Natural killer cell (primary cell): ENCODE measurements at regions not wholly inside any gene's neighbourhood (a gene's known extent, or its start where the extent isn't known, plus 50 kb on each side); places are given as distances from the start of the nearest gene placed in this dataset.

Experiments used
- ATAC-seq, 3 donors: fragments of 150-1000 bp in 2 of 3; fragments of 200-7000 bp in 1 of 3; cut with Tn5 transposase; 1 replicate in 1 of 3; 2 replicates in 2 of 3; pipeline ENCODE4 v1.10.0; 2021; ENCODE audit warnings: mild to moderate bottlenecking in 2 of 3, moderate library complexity in 2 of 3
- DNase-seq, 2 donors: peaks; one replicate each; pipeline versions ENCODE4 v3.0.0 to v3.0.0-alpha.2; 2013 to 2021; ENCODE audit warnings: mixed read lengths in 1 of 2
- H3K27ac ChIP-seq: one replicate; pipeline ENCODE4 v1.5.1; 2013; ENCODE audit warnings: mild to moderate bottlenecking, low read length
- H3K27me3 ChIP-seq: one replicate; pipeline ENCODE4 v1.6.1; 2013; ENCODE audit warnings: low read length; ENCODE audit not compliant: control insufficient read depth, insufficient read depth
- H3K36me3 ChIP-seq: one replicate; pipeline ENCODE4 v1.6.1; 2013; ENCODE audit warnings: low read length; ENCODE audit not compliant: control insufficient read depth, insufficient read depth
- H3K4me1 ChIP-seq: one replicate; pipeline ENCODE4 v1.6.1; 2013; ENCODE audit warnings: low read length; ENCODE audit not compliant: control insufficient read depth, insufficient read depth
- H3K4me3 ChIP-seq: one replicate; pipeline ENCODE4 v1.5.1; 2013; ENCODE audit warnings: low read length
- H3K9me3 ChIP-seq: one replicate; pipeline ENCODE4 v1.6.1; 2013; ENCODE audit warnings: low read length; ENCODE audit not compliant: control insufficient read depth, insufficient read depth
- H3K27ac Mint-ChIP-seq, 2 donors: one replicate each; pipeline ENCODE4 v1.8.0; 2022; ENCODE audit warnings: mild to moderate bottlenecking in 2 of 2, mixed read lengths in 2 of 2, moderate library complexity in 1 of 2
- H3K27me3 Mint-ChIP-seq, 2 donors: one replicate each; pipeline ENCODE4 v1.8.0; 2022; ENCODE audit warnings: low read depth in 2 of 2, mixed read lengths in 2 of 2
- H3K36me3 Mint-ChIP-seq: one replicate; pipeline ENCODE4 v1.8.0; 2022; ENCODE audit warnings: mixed read lengths
- H3K4me1 Mint-ChIP-seq, 2 donors: one replicate each; pipeline ENCODE4 v1.8.0; 2022; ENCODE audit warnings: mixed read lengths in 2 of 2
- H3K4me3 Mint-ChIP-seq: one replicate; pipeline ENCODE4 v1.8.0; 2022; ENCODE audit warnings: mild to moderate bottlenecking, moderate library complexity, mixed read lengths
- H3K9me3 Mint-ChIP-seq, 2 donors: one replicate each; pipeline ENCODE4 v1.8.0; 2022; ENCODE audit warnings: mixed read lengths in 2 of 2
- CTCF ChIP-seq: fragments of 200-600 bp; IDR thresholded peaks from one replicate; pipeline ENCODE4 v1.8.0; 2022; ENCODE audit warnings: antibody characterized with exemption
- WGBS: methylation state at CpG from one replicate; pipeline ENCODE4 v1.1.7; 2013; ENCODE audit warnings: missing lambda C conversion rate; ENCODE audit not compliant: insufficient coverage; 5-methylcytosine and 5-hydroxymethylcytosine counted together
- intact Hi-C: fragments of 100-400 bp; cut with micrococcal nuclease; formaldehyde crosslinking; loops from one replicate; pipeline ENCODE4 v1.14.2; 2022

GRCh38 chr5:154647761-154648145 lies 107.4 kb upstream of the LARP1 start:
- DNase-seq, result no peak
- Mint-ChIP-seq H3K9me3 (peaks cover 0 to 2% of the 10 kb centered on the region in 2 donors), H3K4me3 (peak overlapping the region; percentile 81), H3K27ac (peak overlapping the region in 1 of 2 donors; percentile 73), H3K4me1 (peaks cover 16 to 20% of the 10 kb centered on the region in 2 donors), H3K27me3 (peaks cover 14 to 18% of the 10 kb centered on the region in 2 donors), H3K36me3 (no peaks in the 10 kb centered on the region)
- Histone ChIP-seq H3K4me1 (peaks cover 15% of the 10 kb centered on the region), H3K9me3 (no peaks in the 10 kb centered on the region), H3K36me3 (no peaks in the 10 kb centered on the region), H3K27ac (no peak overlapping the region), H3K4me3 (no peak overlapping the region), H3K27me3 (no peaks in the 10 kb centered on the region)
- TF ChIP-seq CTCF, result no peak
- 12% methylated on average over 5 of the region's 6 CpGs for WGBS
- intact Hi-C loops, result no loop called here
- no peak for ATAC-seq

- H3K4me3 Mint-ChIP-seq, result peak overlapping the region; percentile 81
- intact Hi-C loops, result no loop called here
These were observed 107.9 kb upstream of the LARP1 start for GRCh38 chr5:154647114-154647760.

GRCh38 chr5:154646745-154647113 lies 108.4 kb upstream of the LARP1 start:
- DNase-seq, result no peak
- intact Hi-C loops, result no loop called here
- peak overlapping the region; percentile 81 for H3K4me3 Mint-ChIP-seq
- TF ChIP-seq CTCF, result no peak
- Histone ChIP-seq H3K4me3 (peak overlapping the region; percentile 23), H3K27ac (no peak overlapping the region), H3K9me3 (no peaks in the 10 kb centered on the region), H3K36me3 (no peaks in the 10 kb centered on the region), H3K27me3 (no peaks in the 10 kb centered on the region), H3K4me1 (peaks cover 15% of the 10 kb centered on the region)
- peaks cover 14 to 25% of the 10 kb centered on the region in 2 donors for H3K27me3 Mint-ChIP-seq
- peaks cover 0 to 2% of the 10 kb centered on the region in 2 donors for H3K9me3 Mint-ChIP-seq
- no peaks in the 10 kb centered on the region for H3K36me3 Mint-ChIP-seq
- 16% methylated on average over 24 of the region's 24 CpGs for WGBS
- peaks cover 16 to 20% of the 10 kb centered on the region in 2 donors for H3K4me1 Mint-ChIP-seq
- ATAC-seq, result peak in 1 of 3 donors; percentile 30
- peak overlapping the region in 1 of 2 donors; percentile 73 for H3K27ac Mint-ChIP-seq

More at GRCh38 chr5:154647114-154647760, 107.9 kb upstream of the LARP1 start:
- peaks cover 15% of the 10 kb centered on the region for H3K4me1 ChIP-seq
- H3K9me3 ChIP-seq, result no peaks in the 10 kb centered on the region
- peak; percentile 40 to 72 (median 67) for ATAC-seq
- no peaks in the 10 kb centered on the region for H3K36me3 ChIP-seq
- DNase-seq, result peak in 1 of 2 donors; percentile 48
- Mint-ChIP-seq H3K36me3 (no peaks in the 10 kb centered on the region), H3K4me1 (peaks cover 16 to 20% of the 10 kb centered on the region in 2 donors), H3K27ac (peak overlapping the region in 1 of 2 donors; percentile 73), H3K9me3 (peaks cover 0 to 2% of the 10 kb centered on the region in 2 donors), H3K27me3 (peaks cover 14 to 21% of the 10 kb centered on the region in 2 donors)
- peak overlapping the region; percentile 23 for H3K4me3 ChIP-seq
- TF ChIP-seq CTCF, result no peak
- no peaks in the 10 kb centered on the region for H3K27me3 ChIP-seq
- 2% methylated on average over 36 of the region's 36 CpGs for WGBS
- no peak overlapping the region for H3K27ac ChIP-seq
